Liver (tissue), 3 donors: ENCODE measurements at regions not wholly inside any gene's neighbourhood (a gene's known extent, or its start where the extent isn't known, plus 50 kb on each side); places are given as distances from the start of the nearest gene placed in this dataset.
"Not testable (repeated sequence)": the region's sequence is repeated elsewhere in the genome, so short reads cannot be mapped to it uniquely, and the experiment has no call there.

Experiments used
- CTCF ChIP-seq: fragments of 150-350 bp; IDR thresholded peaks from 2 replicates; pipeline ENCODE4 v1.5.1; 2017; ENCODE audit warnings: improper control_type of control experiment, low read depth, low read length; ENCODE audit not compliant: missing input control
- GABPA ChIP-seq, 2 donors: IDR thresholded peaks in 1 of 2; conservative IDR thresholded peaks in 1 of 2; 2 replicates each; pipeline ENCODE4 v1.6.1; 2016; ENCODE audit warnings: antibody characterized with exemption in 2 of 2, mild to moderate bottlenecking in 1 of 2, moderate library complexity in 1 of 2
- RAD21 ChIP-seq, 2 donors: IDR thresholded peaks; 2 replicates each; pipeline ENCODE4 v1.6.1; 2016; ENCODE audit warnings: antibody characterized with exemption in 2 of 2, mild to moderate bottlenecking in 2 of 2
- RXRA ChIP-seq, 2 donors: IDR thresholded peaks; 2 replicates each; pipeline ENCODE4 v1.6.1; 2017 to 2018; ENCODE audit warnings: antibody characterized with exemption in 2 of 2, mild to moderate bottlenecking in 1 of 2
- TAF1 ChIP-seq: conservative IDR thresholded peaks from 2 replicates; pipeline ENCODE4 v1.6.1; 2016; ENCODE audit warnings: antibody characterized with exemption, mild to moderate bottlenecking
- YY1 ChIP-seq: IDR thresholded peaks from 2 replicates; pipeline ENCODE4 v1.6.1; 2016; ENCODE audit warnings: antibody characterized with exemption, mild to moderate bottlenecking
- ZBTB33 ChIP-seq: IDR thresholded peaks from 2 replicates; pipeline ENCODE4 v1.6.1; 2016; ENCODE audit warnings: antibody characterized with exemption
- donor health status: healthy.
- donor health status: healthy.

GRCh38 chr5:62777081-62777480, 198.5 kb downstream of the LRRC70 start:
- not testable (repeated sequence) for TF ChIP-seq CTCF; TAF1; ZBTB33; GABPA (IDR thresholded peaks at IDR 0.05 in 1 of 2, conservative IDR thresholded peaks at IDR 0.05 in 1 of 2); YY1; RXRA (IDR thresholded peaks at IDR 0.05); RAD21 (IDR thresholded peaks at IDR 0.05)
